Mammary epithelial cell (primary cell): ENCODE measurements at regions not wholly inside any gene's neighbourhood (a gene's known extent, or its start where the extent isn't known, plus 50 kb on each side); places are given as distances from the start of the nearest gene placed in this dataset.

Experiments
- CTCF ChIP-seq, 2 donors: IDR thresholded peaks in 1 of 2; conservative IDR thresholded peaks in 1 of 2; 2 replicates each; pipeline ENCODE4 v1.5.1; 2011 to 2012; ENCODE audit warnings: inconsistent platforms in 2 of 2, low read length in 2 of 2, mild to moderate bottlenecking in 2 of 2, control low read depth in 1 of 2, low read depth in 1 of 2; ENCODE audit not compliant: insufficient read depth in 1 of 2; ENCODE audit errors: extremely low read depth in 1 of 2
- EZH2 ChIP-seq: IDR thresholded peaks from 2 replicates; pipeline ENCODE4 v1.6.1; 2012; ENCODE audit warnings: low read length, inconsistent platforms, borderline replicate concordance

GRCh38 chr1:182135946-182136345 is 74.4 kb upstream of the ZNF648 start:
- TF ChIP-seq CTCF (conservative IDR thresholded peaks at IDR 0.05 in 1 of 2, IDR thresholded peaks at IDR 0.05 in 1 of 2; ENCODE audit: extremely low read depth in 1 of 2, insufficient read depth in 1 of 2, low read depth in 1 of 2, low read length in 2 of 2) (no peak), EZH2 (no peak)
